Coronary artery (tissue), 2 donors: ENCODE measurements at regions not wholly inside any gene's neighbourhood (a gene's known extent, or its start where the extent isn't known, plus 50 kb on each side); places are given as distances from the start of the nearest gene placed in this dataset.

Experiments used
- DNase-seq: peaks from one replicate; pipeline ENCODE4 v3.0.0-alpha.2; 2017; ENCODE audit warnings: low spot score
- H3K27ac ChIP-seq, 2 donors: fragments of 200-600 bp; sonication (generic); one replicate each; pipeline ENCODE4 v1.5.1; 2016 to 2019
- H3K4me3 ChIP-seq: fragments of 200-600 bp; sonication (generic); 2 replicates; pipeline ENCODE4 v1.5.1; 2016; ENCODE audit warnings: mild to moderate bottlenecking, moderate library complexity
- TF ChIP-seq, protein P1 (sequence below): fragments of 200-600 bp; sonication (generic); IDR thresholded peaks from one replicate; pipeline ENCODE4 v1.5.1; 2019; ENCODE audit warnings: antibody characterized with exemption

DNA sequence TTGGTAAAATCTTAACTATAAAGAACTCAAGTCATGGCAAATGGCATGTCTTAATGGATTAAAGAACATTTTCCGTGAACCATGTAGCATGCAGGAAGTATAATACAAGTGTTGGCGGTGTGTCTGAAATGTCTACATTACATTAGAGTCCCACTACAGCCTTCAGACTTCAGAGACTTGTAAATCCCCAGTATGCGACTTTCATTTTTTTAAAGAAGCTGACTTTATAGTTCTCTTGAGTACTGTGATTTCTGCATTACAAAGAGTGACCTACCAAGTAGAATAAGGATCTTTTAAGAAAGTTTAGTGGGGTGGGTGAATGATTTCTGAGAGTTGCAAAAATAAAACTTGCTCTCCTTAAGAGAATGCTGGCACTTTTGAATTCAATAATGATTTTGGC lies 140.7 kb upstream of the FN1 start:
- Histone ChIP-seq H3K4me3 (no peak overlapping the region), H3K27ac (no peak overlapping the region)
- no peak for DNase-seq
- TF ChIP-seq, protein P1, sequence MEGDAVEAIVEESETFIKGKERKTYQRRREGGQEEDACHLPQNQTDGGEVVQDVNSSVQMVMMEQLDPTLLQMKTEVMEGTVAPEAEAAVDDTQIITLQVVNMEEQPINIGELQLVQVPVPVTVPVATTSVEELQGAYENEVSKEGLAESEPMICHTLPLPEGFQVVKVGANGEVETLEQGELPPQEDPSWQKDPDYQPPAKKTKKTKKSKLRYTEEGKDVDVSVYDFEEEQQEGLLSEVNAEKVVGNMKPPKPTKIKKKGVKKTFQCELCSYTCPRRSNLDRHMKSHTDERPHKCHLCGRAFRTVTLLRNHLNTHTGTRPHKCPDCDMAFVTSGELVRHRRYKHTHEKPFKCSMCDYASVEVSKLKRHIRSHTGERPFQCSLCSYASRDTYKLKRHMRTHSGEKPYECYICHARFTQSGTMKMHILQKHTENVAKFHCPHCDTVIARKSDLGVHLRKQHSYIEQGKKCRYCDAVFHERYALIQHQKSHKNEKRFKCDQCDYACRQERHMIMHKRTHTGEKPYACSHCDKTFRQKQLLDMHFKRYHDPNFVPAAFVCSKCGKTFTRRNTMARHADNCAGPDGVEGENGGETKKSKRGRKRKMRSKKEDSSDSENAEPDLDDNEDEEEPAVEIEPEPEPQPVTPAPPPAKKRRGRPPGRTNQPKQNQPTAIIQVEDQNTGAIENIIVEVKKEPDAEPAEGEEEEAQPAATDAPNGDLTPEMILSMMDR, result no peak

GRCh38 chr2:215573496-215573895 lies 137.6 kb upstream of the FN1 start:
- DNase-seq, result no peak
- no peak overlapping the region for H3K4me3 ChIP-seq
- TF ChIP-seq, protein P1, result no peak
- H3K27ac ChIP-seq, result no peak overlapping the region

DNA sequence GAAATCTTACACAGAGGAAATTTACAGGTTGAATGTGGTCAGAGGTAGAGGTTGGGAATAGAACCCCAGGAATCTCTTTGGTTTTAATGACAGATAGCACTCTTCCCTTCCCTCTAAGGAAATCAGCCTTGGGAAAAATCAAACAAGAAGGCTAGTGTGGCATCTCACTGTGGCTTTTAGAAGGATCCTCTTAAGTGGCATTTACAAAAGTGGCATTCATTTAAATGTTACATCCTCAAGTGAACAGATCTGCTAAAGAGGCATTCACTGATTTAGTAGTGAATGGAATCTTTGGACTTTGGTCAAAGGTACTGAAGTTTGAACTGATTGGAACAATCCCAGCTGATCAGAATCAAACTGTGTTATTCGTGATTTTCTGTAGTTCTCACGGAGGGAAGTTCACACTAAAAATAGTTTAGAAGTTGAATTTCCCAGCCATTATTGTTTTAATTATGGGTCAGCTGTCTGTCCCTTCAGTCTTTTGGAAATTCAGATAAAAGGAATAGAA lies 136.5 kb upstream of the FN1 start:
- no peak for DNase-seq
- TF ChIP-seq, protein P1, result no peak
- Histone ChIP-seq H3K27ac (no peak overlapping the region), H3K4me3 (no peak overlapping the region)

GRCh38 chr2:215571689-215572088 lies 135.8 kb upstream of the FN1 start:
- Histone ChIP-seq H3K27ac (no peak overlapping the region), H3K4me3 (no peak overlapping the region)
- no peak for DNase-seq
- TF ChIP-seq, protein P1, result no peak

DNA sequence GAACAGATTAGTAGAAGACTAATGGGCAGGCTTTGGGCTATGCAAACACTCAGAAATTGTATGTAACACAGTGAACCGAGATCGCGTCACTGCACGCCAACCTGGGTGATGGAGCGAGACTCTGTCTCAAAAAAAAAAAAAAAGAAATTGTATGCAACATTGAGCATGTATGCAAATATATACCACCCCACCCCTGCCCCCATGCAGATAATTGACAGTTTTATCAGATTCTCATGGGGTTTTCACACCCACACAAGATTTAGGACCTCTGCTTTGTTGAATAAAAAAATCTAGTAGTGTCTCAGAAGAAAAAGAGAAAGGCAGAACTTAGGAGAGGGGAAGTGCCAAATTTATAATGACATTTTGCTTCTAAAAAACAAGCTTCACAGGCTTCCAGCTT lies 131.6 kb upstream of the FN1 start:
- TF ChIP-seq, protein P1, result no peak
- DNase-seq, result no peak
- Histone ChIP-seq H3K4me3 (no peak overlapping the region), H3K27ac (no peak overlapping the region)

GRCh38 chr2:215565897-215566296 lies 130.0 kb upstream of the FN1 start:
- TF ChIP-seq, protein P1, result no peak
- Histone ChIP-seq H3K4me3 (no peak overlapping the region), H3K27ac (no peak overlapping the region)
- no peak for DNase-seq

DNA sequence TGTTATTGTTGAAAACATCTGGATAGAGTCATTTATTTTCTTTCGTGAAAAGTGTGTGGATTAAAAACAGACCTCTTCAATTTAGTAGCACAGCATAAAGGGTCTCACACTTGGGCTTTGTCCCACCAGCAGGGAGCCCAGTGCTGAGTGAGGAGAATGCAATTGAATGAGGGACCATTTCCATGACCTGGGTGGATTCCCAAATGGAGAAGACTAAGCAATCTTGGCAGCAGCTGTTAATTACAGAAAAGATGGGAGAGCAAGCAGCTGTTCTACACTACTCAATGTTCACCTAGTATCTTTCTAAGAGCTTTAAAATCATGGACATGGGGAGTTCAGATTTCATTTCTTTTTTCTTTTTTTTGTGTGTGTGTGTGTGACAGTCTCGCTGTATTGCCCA lies 121.8 kb upstream of the FN1 start:
- DNase-seq, result no peak
- Histone ChIP-seq H3K27ac (no peak overlapping the region), H3K4me3 (no peak overlapping the region)
- TF ChIP-seq, protein P1, result no peak
